ENCODE measurements at regions not wholly inside any gene's neighbourhood (a gene's known extent, or its start where the extent isn't known, plus 50 kb on each side); places are given as distances from the start of the nearest gene placed in this dataset.

DNA sequence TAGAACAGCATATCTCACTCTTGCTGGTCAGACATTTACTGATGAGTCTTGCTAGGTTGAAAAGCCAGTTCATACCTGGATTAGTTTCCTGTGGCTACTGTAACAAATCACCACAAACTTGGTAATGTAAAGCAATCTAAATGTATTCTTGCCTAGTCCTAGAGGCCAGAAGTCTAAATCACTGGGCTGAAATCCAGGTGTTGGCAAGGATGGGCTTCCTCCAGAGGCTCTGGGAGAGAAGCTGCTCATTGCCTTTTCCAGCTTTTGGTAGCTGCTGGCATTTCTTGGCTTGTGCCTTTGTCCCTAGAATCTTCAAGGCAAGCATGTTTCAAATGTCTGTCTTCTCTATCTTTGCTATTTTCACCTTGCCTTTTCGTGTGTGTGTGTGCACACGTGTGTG lies 62.3 kb upstream of the MAP4K3 start:
- Histone ChIP-seq H3K4me3 (ENCODE audit: low read depth in 1 of 5, low read length in 5 of 5) (no peak overlapping the region), H3K9ac (ENCODE audit: low read length in 5 of 5) (no peak overlapping the region), H3K4me1 (ENCODE audit: control insufficient read depth in 5 of 5, insufficient read depth in 5 of 5, low read length in 5 of 5) (peaks cover 5 to 37% (median 30%) of the 10 kb centered on the region in 5 donors), H3K27me3 (ENCODE audit: control insufficient read depth in 5 of 5, insufficient read depth in 4 of 5, low read length in 5 of 5) (no peaks in the 10 kb centered on the region), H3K36me3 (ENCODE audit: control insufficient read depth in 5 of 5, insufficient read depth in 5 of 5, low read length in 5 of 5) (no peaks in the 10 kb centered on the region), H3K27ac (ENCODE audit: low read depth, low read length) (no peak overlapping the region), H3K9me3 (ENCODE audit: control insufficient read depth in 5 of 5, low read length in 5 of 5) (no peaks in the 10 kb centered on the region)

DNA sequence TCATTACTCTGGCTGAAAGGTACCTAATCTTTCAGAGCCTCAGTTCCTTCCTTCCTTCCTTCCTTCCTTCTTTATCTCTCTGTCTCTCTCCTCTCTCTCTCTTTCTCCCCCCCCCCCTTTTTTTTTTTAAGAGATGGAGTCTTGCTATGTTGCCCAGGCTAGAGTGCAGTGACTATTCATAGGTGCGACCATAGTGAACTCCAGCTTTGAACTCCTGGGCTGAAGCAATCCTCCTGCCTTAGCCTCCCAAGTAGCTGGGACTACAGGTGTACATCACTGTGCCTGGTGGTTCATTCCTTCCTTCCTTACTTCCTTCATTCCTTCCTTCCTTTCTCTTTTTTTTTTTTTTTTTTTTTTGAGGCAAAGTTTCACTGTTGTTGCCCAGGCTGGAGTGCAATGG lies 64.3 kb upstream of the MAP4K3 start:
- Histone ChIP-seq H3K4me3 (ENCODE audit: low read depth in 1 of 5, low read length in 5 of 5) (no peak overlapping the region), H3K27me3 (ENCODE audit: control insufficient read depth in 5 of 5, insufficient read depth in 4 of 5, low read length in 5 of 5) (no peaks in the 10 kb centered on the region), H3K36me3 (ENCODE audit: control insufficient read depth in 5 of 5, insufficient read depth in 5 of 5, low read length in 5 of 5) (no peaks in the 10 kb centered on the region), H3K9me3 (ENCODE audit: control insufficient read depth in 5 of 5, low read length in 5 of 5) (no peaks in the 10 kb centered on the region), H3K9ac (ENCODE audit: low read length in 5 of 5) (no peak overlapping the region), H3K27ac (ENCODE audit: low read depth, low read length) (no peak overlapping the region), H3K4me1 (ENCODE audit: control insufficient read depth in 5 of 5, insufficient read depth in 5 of 5, low read length in 5 of 5) (peaks cover 3 to 48% (median 38%) of the 10 kb centered on the region in 5 donors)

DNA sequence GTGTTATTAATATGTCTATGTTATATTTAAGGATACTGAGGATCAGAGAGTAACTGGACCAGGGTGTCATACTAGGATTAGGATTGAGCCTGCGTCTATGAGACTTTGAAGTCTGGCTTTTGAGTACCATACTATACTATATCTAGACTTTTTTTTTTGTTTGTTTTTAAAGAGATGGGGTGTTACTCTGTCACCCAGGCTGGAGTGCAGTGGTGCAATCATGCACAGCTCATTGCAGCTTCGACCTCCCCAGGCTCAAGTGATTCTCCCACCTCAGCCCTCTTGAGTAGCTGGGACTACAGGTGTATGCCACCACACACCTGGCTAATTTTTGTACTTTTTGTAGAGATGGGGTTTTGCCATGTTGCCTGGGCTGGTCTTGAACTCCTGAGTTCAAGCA lies 66.2 kb upstream of the MAP4K3 start:
- H3K9me3 ChIP-seq (ENCODE audit: control insufficient read depth in 5 of 5, low read length in 5 of 5): no peaks in the 10 kb centered on the region
- H3K4me3 ChIP-seq (ENCODE audit: low read depth in 1 of 5, low read length in 5 of 5): no peak overlapping the region
- peaks cover 3 to 50% (median 45%) of the 10 kb centered on the region in 5 donors for H3K4me1 ChIP-seq (ENCODE audit: control insufficient read depth in 5 of 5, insufficient read depth in 5 of 5, low read length in 5 of 5)
- no peak overlapping the region for H3K9ac ChIP-seq (ENCODE audit: low read length in 5 of 5)
- H3K27ac ChIP-seq (ENCODE audit: low read depth, low read length): no peak overlapping the region
- no peaks in the 10 kb centered on the region for H3K27me3 ChIP-seq (ENCODE audit: control insufficient read depth in 5 of 5, insufficient read depth in 4 of 5, low read length in 5 of 5)
- no peaks in the 10 kb centered on the region for H3K36me3 ChIP-seq (ENCODE audit: control insufficient read depth in 5 of 5, insufficient read depth in 5 of 5, low read length in 5 of 5)

DNA sequence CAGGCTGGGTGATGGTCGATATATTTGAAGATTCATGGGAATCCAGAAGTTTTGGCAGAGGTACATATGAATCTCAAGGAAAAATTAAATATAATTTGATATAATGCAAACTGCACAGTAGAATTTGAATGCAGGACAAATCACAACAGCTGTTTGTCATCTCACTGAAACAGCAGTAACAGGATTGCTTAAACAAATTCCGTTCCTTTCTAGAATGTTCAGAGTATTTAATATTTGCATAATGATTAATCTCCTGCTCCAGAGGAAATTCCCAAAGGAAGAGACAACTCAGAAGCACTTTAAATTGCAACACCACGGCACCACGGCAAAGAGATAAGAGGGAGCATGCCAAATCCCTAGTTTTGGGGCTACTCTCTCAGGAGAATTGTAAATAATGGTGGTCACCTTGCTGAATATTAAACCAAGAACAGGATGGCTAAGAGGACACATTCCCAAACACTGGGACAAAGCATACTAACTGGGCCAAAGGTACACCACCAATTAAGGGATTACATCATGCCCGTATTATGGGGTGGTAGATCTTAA lies 67.8 kb upstream of the MAP4K3 start:
- Histone ChIP-seq H3K4me1 (ENCODE audit: control insufficient read depth in 5 of 5, insufficient read depth in 5 of 5, low read length in 5 of 5) (peaks cover 3 to 54% (median 43%) of the 10 kb centered on the region in 5 donors), H3K4me3 (ENCODE audit: low read depth in 1 of 5, low read length in 5 of 5) (peak overlapping the region in 3 of 5 donors; percentile 20 to 43 (median 34)), H3K36me3 (ENCODE audit: control insufficient read depth in 5 of 5, insufficient read depth in 5 of 5, low read length in 5 of 5) (no peaks in the 10 kb centered on the region), H3K27me3 (ENCODE audit: control insufficient read depth in 5 of 5, insufficient read depth in 4 of 5, low read length in 5 of 5) (no peaks in the 10 kb centered on the region), H3K27ac (ENCODE audit: low read depth, low read length) (peak overlapping the region; percentile 97), H3K9ac (ENCODE audit: low read length in 5 of 5) (peak overlapping the region in 4 of 5 donors; percentile 6 to 73 (median 33)), H3K9me3 (ENCODE audit: control insufficient read depth in 5 of 5, low read length in 5 of 5) (no peaks in the 10 kb centered on the region)

DNA sequence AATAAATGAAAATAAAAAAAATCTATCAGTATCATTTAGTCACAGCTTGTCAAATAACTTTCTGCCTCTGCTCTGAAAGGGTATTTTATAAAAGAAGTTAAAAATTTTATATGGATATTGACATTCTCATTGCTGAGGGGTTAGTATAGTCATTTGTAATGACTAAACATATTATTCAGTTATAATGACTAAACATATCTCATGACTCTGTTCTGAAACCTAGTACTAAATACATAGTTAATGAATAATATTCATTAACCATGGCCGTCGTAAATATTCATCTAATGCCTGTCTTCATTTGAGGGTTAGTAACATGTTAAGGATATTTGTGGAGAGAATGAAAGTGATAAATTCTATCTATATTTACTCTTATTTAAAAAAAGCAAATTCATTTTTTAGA lies 69.1 kb upstream of the MAP4K3 start:
- Histone ChIP-seq H3K27me3 (ENCODE audit: control insufficient read depth in 5 of 5, insufficient read depth in 4 of 5, low read length in 5 of 5) (no peaks in the 10 kb centered on the region), H3K9ac (ENCODE audit: low read length in 5 of 5) (no peak overlapping the region), H3K4me3 (ENCODE audit: low read depth in 1 of 5, low read length in 5 of 5) (no peak overlapping the region), H3K9me3 (ENCODE audit: control insufficient read depth in 5 of 5, low read length in 5 of 5) (no peaks in the 10 kb centered on the region), H3K4me1 (ENCODE audit: control insufficient read depth in 5 of 5, insufficient read depth in 5 of 5, low read length in 5 of 5) (peaks cover 3 to 56% (median 47%) of the 10 kb centered on the region in 5 donors), H3K27ac (ENCODE audit: low read depth, low read length) (peak overlapping the region; percentile 97), H3K36me3 (ENCODE audit: control insufficient read depth in 5 of 5, insufficient read depth in 5 of 5, low read length in 5 of 5) (no peaks in the 10 kb centered on the region)

DNA sequence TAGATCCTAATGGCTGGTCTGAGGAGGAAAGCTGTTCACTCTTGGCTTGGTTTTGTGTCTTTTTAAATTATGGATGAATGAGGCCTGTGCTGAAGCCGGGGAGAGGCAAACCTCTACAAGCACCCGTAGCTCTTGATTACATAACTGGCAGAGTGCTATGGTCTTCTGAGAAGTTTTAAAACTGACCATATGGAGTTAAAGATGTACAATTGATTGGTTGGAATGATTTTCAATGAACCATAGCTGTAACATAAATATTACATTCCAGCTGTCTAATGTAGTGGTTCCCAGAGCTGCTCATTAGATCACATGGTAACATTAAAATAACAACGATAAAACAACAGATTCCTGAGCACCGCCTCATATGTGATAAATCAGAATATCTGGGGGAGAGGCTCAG lies 71.1 kb upstream of the MAP4K3 start:
- Histone ChIP-seq H3K9me3 (ENCODE audit: control insufficient read depth in 5 of 5, low read length in 5 of 5) (no peaks in the 10 kb centered on the region), H3K4me1 (ENCODE audit: control insufficient read depth in 5 of 5, insufficient read depth in 5 of 5, low read length in 5 of 5) (peaks cover 3 to 73% (median 61%) of the 10 kb centered on the region in 5 donors), H3K9ac (ENCODE audit: low read length in 5 of 5) (no peak overlapping the region), H3K27me3 (ENCODE audit: control insufficient read depth in 5 of 5, insufficient read depth in 4 of 5, low read length in 5 of 5) (no peaks in the 10 kb centered on the region), H3K4me3 (ENCODE audit: low read depth in 1 of 5, low read length in 5 of 5) (no peak overlapping the region), H3K27ac (ENCODE audit: low read depth, low read length) (peak overlapping the region; percentile 97), H3K36me3 (ENCODE audit: control insufficient read depth in 5 of 5, insufficient read depth in 5 of 5, low read length in 5 of 5) (no peaks in the 10 kb centered on the region)

DNA sequence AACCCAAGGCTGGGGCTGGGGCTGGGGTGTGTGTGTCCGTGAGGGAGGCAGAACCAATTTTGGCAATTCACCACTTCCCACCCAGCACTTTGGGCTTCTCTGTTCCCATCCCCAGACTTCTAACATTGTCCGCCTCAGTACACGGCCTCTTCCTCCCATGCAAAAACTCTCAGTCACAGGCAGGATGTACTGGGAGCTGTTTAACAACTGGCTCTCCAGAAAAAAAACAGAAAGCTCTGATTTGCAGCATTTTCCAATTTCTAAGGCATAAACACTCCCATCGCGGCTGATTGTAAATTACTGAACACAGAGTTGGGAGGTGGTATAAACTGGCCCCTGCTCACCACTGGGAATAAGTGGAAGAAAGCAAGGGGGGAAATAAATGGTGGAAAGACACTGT lies 73.1 kb upstream of the MAP4K3 start:
- H3K4me1 ChIP-seq (ENCODE audit: control insufficient read depth in 5 of 5, insufficient read depth in 5 of 5, low read length in 5 of 5): peaks cover 7 to 75% (median 57%) of the 10 kb centered on the region in 5 donors

DNA sequence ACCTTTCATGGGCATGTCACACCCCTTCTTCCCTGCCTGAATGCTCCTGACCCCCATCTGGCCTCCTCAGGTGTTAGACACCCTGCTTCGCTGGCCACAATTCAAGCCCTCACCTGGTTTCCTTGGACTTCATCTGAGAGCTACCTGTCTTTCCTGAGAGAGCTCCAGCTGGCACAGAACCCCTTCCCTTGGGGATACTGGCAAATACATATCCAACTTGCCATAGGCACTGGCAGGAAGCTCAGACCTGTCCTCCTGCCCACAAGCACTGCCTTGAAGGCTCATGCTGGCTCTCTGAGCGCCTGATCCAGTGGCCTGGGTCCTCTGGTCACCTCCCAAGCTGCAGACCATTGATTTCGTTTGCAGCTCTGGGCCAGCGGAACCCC lies 74.1 kb upstream of the MAP4K3 start:
- Histone ChIP-seq H3K4me1 (ENCODE audit: control insufficient read depth in 5 of 5, insufficient read depth in 5 of 5, low read length in 5 of 5) (peaks cover 8 to 80% (median 53%) of the 10 kb centered on the region in 5 donors), H3K27me3 (ENCODE audit: control insufficient read depth in 5 of 5, insufficient read depth in 4 of 5, low read length in 5 of 5) (no peaks in the 10 kb centered on the region), H3K27ac (ENCODE audit: low read depth, low read length) (peak overlapping the region; percentile 89), H3K9ac (ENCODE audit: low read length in 5 of 5) (peak overlapping the region in 2 of 5 donors; percentile 11 to 16), H3K36me3 (ENCODE audit: control insufficient read depth in 5 of 5, insufficient read depth in 5 of 5, low read length in 5 of 5) (no peaks in the 10 kb centered on the region), H3K4me3 (ENCODE audit: low read depth in 1 of 5, low read length in 5 of 5) (no peak overlapping the region), H3K9me3 (ENCODE audit: control insufficient read depth in 5 of 5, low read length in 5 of 5) (no peaks in the 10 kb centered on the region)

More for the DNA sequence above, 73.1 kb upstream of the MAP4K3 start:
- Histone ChIP-seq H3K27ac (ENCODE audit: low read depth, low read length) (peak overlapping the region; percentile 89), H3K9me3 (ENCODE audit: control insufficient read depth in 5 of 5, low read length in 5 of 5) (no peaks in the 10 kb centered on the region), H3K9ac (ENCODE audit: low read length in 5 of 5) (no peak overlapping the region), H3K4me3 (ENCODE audit: low read depth in 1 of 5, low read length in 5 of 5) (no peak overlapping the region), H3K27me3 (ENCODE audit: control insufficient read depth in 5 of 5, insufficient read depth in 4 of 5, low read length in 5 of 5) (no peaks in the 10 kb centered on the region), H3K36me3 (ENCODE audit: control insufficient read depth in 5 of 5, insufficient read depth in 5 of 5, low read length in 5 of 5) (no peaks in the 10 kb centered on the region)

DNA sequence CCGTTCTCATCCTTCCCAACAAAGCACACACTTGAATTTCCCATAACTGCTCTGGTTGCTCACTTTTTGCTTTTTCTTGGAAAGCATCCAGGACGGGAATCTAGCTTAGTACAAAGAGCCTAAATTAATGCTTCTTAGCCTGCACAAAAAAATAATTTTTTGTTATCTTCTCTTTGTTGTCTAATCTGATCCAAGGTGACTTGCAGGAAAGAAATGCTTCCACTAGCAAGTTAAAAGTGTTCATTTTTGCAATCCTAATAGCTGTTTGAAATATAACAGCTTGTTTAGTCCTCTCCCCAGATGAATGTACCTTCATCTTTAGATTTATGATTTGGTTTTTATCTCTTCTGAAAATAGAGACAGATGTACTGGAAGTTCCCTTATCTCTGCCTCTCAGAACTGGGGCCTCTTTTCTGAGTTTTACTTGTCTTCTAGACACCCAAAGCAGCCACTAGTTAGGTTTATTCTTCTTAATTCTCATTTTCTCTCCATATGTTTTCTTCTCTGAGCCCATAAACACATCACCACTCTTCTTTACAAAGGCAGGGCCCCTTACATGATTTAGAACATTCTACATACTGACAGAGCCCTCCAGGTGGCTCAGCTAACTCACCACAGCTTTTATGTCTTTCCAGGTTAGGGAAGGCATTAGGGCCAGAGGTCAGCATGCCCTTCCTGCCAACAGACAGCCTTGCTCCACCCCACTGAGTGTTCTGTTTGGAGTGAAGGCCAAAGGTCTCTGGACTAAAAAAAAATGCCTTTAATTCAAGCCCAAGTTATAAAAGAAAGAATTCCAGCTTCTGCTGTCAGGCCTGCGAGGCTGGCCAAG lies 74.7 kb upstream of the MAP4K3 start:
- H3K9ac ChIP-seq (ENCODE audit: low read length in 5 of 5): peak overlapping the region in 1 of 5 donors; percentile 11
- H3K4me1 ChIP-seq (ENCODE audit: control insufficient read depth in 5 of 5, insufficient read depth in 5 of 5, low read length in 5 of 5): peaks cover 8 to 86% (median 57%) of the 10 kb centered on the region in 5 donors
- peak overlapping the region; percentile 89 for H3K27ac ChIP-seq (ENCODE audit: low read depth, low read length)
- H3K27me3 ChIP-seq (ENCODE audit: control insufficient read depth in 5 of 5, insufficient read depth in 4 of 5, low read length in 5 of 5): no peaks in the 10 kb centered on the region
- no peaks in the 10 kb centered on the region for H3K9me3 ChIP-seq (ENCODE audit: control insufficient read depth in 5 of 5, low read length in 5 of 5)
- H3K36me3 ChIP-seq (ENCODE audit: control insufficient read depth in 5 of 5, insufficient read depth in 5 of 5, low read length in 5 of 5): no peaks in the 10 kb centered on the region
- no peak overlapping the region for H3K4me3 ChIP-seq (ENCODE audit: low read depth in 1 of 5, low read length in 5 of 5)

DNA sequence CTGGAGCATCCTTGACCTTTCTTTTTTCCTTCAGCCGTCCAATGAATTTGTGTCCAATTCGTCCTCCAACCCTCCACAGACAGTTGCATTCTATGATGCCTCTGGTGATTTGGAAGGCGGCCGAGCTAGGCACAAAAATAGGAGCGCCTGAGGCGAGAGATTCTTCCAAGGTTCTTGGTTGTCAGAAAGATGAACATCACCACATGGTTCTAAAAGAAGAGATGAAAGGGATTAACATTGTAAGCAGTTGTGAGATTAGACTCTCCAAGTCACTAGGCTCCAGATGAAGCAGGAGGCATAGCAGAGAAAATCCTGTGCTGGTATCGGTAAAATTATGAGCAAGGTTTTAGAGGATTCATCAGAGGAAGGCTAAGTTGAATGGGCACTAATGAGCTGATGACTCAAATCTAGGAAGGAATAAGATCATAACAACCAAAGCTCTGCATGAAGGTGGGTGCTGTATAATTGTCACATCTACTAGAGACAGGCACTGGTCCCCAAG lies 75.4 kb upstream of the MAP4K3 start:
- Histone ChIP-seq H3K9me3 (ENCODE audit: control insufficient read depth in 5 of 5, low read length in 5 of 5) (no peaks in the 10 kb centered on the region), H3K9ac (ENCODE audit: low read length in 5 of 5) (peak overlapping the region in 1 of 5 donors; percentile 11), H3K4me1 (ENCODE audit: control insufficient read depth in 5 of 5, insufficient read depth in 5 of 5, low read length in 5 of 5) (peaks cover 8 to 92% (median 60%) of the 10 kb centered on the region in 5 donors), H3K36me3 (ENCODE audit: control insufficient read depth in 5 of 5, insufficient read depth in 5 of 5, low read length in 5 of 5) (no peaks in the 10 kb centered on the region), H3K27ac (ENCODE audit: low read depth, low read length) (peak overlapping the region; percentile 89), H3K27me3 (ENCODE audit: control insufficient read depth in 5 of 5, insufficient read depth in 4 of 5, low read length in 5 of 5) (no peaks in the 10 kb centered on the region), H3K4me3 (ENCODE audit: low read depth in 1 of 5, low read length in 5 of 5) (no peak overlapping the region)
